IPS DF 6.9 (cell line): ENCODE measurements at regions not wholly inside any gene's neighbourhood (a gene's known extent, or its start where the extent isn't known, plus 50 kb on each side); places are given as distances from the start of the nearest gene placed in this dataset.
"Not testable (repeated sequence)": the region's sequence is repeated elsewhere in the genome, so short reads cannot be mapped to it uniquely, and the experiment has no call there.

Experiments
- DNase-seq: peaks from one replicate; pipeline ENCODE4 v3.0.0-alpha.2; 2013; ENCODE audit warnings: low read depth, low spot score
- H3K27ac ChIP-seq: one replicate; pipeline ENCODE4 v1.5.1; 2013; ENCODE audit warnings: low read length, control low read depth
- H3K27me3 ChIP-seq: 2 replicates; pipeline ENCODE4 v1.6.1; 2013; ENCODE audit warnings: mild to moderate bottlenecking, low read length; ENCODE audit not compliant: control insufficient read depth, insufficient read depth
- H3K36me3 ChIP-seq: 2 replicates; pipeline ENCODE4 v1.6.1; 2013; ENCODE audit warnings: low read length; ENCODE audit not compliant: control insufficient read depth, insufficient read depth
- H3K4me1 ChIP-seq: 2 replicates; pipeline ENCODE4 v1.6.1; 2013; ENCODE audit warnings: low read length; ENCODE audit not compliant: control insufficient read depth, insufficient read depth
- H3K4me3 ChIP-seq: 2 replicates; pipeline ENCODE4 v1.5.1; 2013; ENCODE audit warnings: mild to moderate bottlenecking, low read length
- H3K9me3 ChIP-seq: 2 replicates; pipeline ENCODE4 v1.6.1; 2013; ENCODE audit warnings: low read length, inconsistent platforms; ENCODE audit not compliant: control insufficient read depth, insufficient read depth
- WGBS: extraction: QIAGEN DNeasy Blood & Tissue Kit; methylation state at CpG from one replicate; pipeline ENCODE4 v1.1.7; 2013; ENCODE audit warnings: mixed read lengths, missing lambda C conversion rate; ENCODE audit not compliant: insufficient read length, insufficient coverage; 5-methylcytosine and 5-hydroxymethylcytosine counted together

DNA sequence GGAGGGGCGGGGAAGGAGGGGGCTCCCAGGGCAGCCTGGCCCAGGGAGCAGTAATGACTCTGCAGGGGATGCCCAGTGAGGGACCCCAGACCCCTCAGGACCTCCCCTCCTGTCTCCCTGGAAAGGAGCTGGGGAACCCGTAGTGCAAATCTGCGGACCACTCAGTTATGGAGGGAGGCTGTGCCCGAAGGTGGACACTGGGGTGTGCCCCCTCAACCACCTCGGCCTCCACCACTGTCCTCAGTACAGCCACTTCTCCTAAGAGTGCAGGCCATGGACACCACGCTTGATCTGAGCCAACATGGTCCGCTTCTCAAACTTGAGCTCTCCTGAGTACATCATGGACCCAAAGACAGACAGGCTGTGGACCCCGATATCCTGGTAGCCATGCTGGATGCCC, 378.2 kb upstream of the MAOA start:
- no peak overlapping the region for H3K27ac ChIP-seq
- no peak overlapping the region for H3K4me3 ChIP-seq
- no peaks in the 10 kb centered on the region for H3K27me3 ChIP-seq
- DNase-seq: no peak
- H3K9me3 ChIP-seq: no peaks in the 10 kb centered on the region
- no peaks in the 10 kb centered on the region for H3K36me3 ChIP-seq
- H3K4me1 ChIP-seq: no peaks in the 10 kb centered on the region
- WGBS: no CpG with 5 or more reads among the region's 8 CpGs

DNA sequence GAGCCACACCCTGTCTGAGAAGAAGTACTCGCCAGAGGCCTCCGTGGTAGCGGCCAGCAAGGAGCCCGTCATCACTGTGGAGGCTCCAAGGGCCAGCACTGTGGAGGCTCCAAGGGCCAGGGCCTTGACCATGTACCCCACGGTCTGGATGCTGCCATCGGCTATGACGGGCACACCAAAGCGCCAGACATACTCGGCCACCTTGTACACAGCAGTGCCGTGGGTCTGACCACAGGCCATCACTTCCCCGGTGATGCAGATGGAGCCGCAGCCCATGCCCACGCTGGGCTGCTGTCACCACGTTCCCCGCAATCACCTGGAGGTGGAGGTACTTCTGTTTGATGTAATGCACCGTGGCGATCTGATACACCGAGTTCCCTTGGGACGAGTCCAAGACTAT, 377.7 kb upstream of the MAOA start:
- no peak overlapping the region for H3K4me3 ChIP-seq
- WGBS: no CpG with 5 or more reads among the region's 19 CpGs
- H3K36me3 ChIP-seq: no peaks in the 10 kb centered on the region
- no peaks in the 10 kb centered on the region for H3K27me3 ChIP-seq
- no peak for DNase-seq
- no peaks in the 10 kb centered on the region for H3K4me1 ChIP-seq
- H3K9me3 ChIP-seq: no peaks in the 10 kb centered on the region
- H3K27ac ChIP-seq: no peak overlapping the region

DNA sequence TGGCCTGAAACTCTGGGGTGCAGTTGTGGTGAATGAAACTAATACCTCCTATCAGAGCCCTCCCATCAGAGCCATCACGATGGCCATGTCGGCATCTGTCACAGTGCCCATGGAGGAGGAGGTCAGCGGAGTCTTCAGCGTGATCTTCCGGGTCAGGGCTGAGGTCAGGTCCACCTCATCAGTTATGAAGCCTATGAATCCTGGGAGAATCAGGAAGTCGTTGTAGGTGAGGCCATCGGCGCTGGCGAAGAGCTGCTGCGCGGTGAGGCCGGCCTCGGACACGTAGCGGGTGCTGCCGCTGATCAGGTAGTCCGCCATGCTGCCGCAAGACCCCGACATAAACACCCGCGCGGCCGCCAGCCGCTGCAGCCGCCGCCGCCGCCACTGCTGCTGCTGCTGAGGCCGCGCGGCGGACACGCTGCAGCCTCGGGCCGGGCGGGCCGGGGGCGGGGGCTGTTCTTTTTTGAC, 376.7 kb upstream of the MAOA start:
- Histone ChIP-seq H3K9me3 (no peaks in the 10 kb centered on the region), H3K27ac (no peak overlapping the region), H3K4me3 (no peak overlapping the region), H3K36me3 (no peaks in the 10 kb centered on the region), H3K4me1 (no peaks in the 10 kb centered on the region), H3K27me3 (no peaks in the 10 kb centered on the region)
- DNase-seq: no peak
- no CpG with 5 or more reads among the region's 38 CpGs for WGBS

DNA sequence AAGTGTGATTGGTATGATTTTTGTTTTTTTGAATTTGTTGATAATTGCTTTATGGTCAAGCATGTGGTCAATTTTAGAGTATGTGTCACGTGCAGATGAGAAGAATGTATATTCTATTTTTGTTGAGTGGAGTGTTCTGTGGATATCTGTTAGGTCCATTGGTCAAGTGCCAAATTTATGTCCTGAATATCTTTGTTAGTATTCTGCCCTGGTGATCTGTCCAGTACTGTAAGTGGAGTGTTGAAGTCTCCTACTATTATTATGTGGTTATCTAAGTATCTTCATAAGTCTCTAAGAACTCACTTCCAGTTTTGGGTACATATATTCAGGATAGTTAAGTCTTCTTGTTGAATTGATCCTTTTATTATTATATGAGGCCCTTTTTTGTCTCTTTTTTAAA, 372.9 kb upstream of the MAOA start:
- H3K4me3 ChIP-seq: no peak overlapping the region
- H3K36me3 ChIP-seq: no peaks in the 10 kb centered on the region
- H3K27ac ChIP-seq: no peak overlapping the region
- no peaks in the 10 kb centered on the region for H3K4me1 ChIP-seq
- no CpG with 5 or more reads among the region's 1 CpG for WGBS
- H3K9me3 ChIP-seq: no peaks in the 10 kb centered on the region
- no peak for DNase-seq
- H3K27me3 ChIP-seq: no peaks in the 10 kb centered on the region

DNA sequence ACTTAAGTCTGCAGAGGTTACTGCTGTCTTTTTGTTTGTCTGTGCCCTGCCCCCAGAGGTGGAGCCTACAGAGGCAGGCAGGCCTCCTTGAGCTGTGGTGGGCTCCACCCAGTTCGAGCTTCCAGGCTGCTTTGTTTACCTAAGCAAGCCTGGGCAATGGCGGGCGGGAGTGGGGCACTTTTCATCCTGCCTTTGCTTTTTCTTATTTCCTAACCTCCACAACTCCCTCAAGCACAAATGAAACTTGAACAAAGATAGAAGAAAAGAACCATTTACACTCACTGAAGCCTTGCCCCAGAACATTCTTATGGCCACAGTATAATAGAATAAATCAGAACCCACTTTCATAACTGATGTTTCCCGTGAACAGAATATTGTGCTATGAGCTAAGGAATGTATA, 344.5 kb upstream of the MAOA start:
- DNase-seq, H3K27me3 ChIP-seq, H3K4me1 ChIP-seq, H3K36me3 ChIP-seq, H3K27ac ChIP-seq, H3K9me3 ChIP-seq, H3K4me3 ChIP-seq: not testable (repeated sequence)
- no CpG with 5 or more reads among the region's 4 CpGs for WGBS

DNA sequence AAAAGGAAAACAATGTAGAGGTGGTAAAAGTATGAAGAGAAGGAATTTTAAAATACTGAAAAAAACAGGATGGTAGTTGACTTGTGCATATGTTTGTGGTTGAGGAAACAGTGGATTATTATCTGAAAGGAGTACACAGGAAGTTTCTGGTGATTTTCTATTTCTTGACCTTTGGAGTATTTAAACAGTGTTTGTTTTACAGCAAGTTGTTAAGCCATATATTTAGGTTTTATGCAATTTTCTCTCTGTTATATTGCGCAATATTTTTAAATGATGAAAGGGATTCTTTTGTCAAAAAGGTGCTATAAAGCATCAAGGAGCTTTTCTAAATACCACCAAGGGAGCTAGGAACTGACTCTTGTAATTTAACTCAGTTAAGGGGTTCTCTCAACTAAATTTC, 343.1 kb upstream of the MAOA start:
- Histone ChIP-seq H3K27ac (no peak overlapping the region), H3K27me3 (no peaks in the 10 kb centered on the region)
- WGBS: no CpG with 5 or more reads among the region's 1 CpG

DNA sequence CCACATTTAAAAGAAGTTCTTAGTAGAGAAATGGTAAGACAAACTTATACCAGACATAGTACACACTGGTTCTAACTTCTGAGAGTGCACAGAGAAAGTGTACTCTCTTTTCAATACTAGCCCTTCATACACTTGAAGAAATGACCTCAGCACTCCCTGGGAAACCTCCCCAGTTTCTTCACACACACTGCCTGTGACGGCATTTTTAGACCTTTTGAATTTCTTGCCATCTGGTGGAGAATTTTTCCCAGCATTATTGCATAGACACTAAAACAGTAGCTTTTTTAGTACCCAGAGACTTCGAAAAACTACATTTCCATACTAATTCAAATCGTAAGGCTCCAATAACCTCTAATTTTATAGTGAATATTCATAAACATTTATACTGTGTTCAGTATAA, 341.6 kb upstream of the MAOA start:
- DNase-seq: no peak
- Histone ChIP-seq H3K4me3 (no peak overlapping the region), H3K27ac (no peak overlapping the region), H3K9me3 (no peaks in the 10 kb centered on the region), H3K36me3 (no peaks in the 10 kb centered on the region), H3K4me1 (no peaks in the 10 kb centered on the region), H3K27me3 (no peaks in the 10 kb centered on the region)
- 100% methylated on average over 1 of the region's 3 CpGs for WGBS

More for the DNA sequence above, 343.1 kb upstream of the MAOA start:
- H3K4me3 ChIP-seq: no peak overlapping the region
- no peaks in the 10 kb centered on the region for H3K9me3 ChIP-seq
- H3K36me3 ChIP-seq: no peaks in the 10 kb centered on the region
- H3K4me1 ChIP-seq: no peaks in the 10 kb centered on the region
- DNase-seq: no peak

DNA sequence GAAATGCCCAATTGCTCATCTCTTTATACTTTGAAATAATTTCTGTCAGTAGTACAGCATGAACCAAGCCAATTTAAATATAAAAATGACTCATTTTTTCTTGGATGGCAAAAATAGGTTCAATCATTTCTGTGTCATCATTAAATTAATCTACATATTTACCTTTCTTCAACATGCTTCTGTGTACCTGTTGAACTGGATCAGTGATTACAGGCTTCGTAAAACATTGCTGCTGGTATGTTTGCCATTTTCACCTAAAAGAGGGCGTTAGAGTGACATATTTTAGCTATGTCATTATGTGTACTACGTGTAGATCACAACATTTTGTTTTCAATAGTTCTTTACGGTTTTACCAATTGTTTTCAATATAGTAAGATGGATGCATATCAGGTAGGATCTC, 340.5 kb upstream of the MAOA start:
- H3K9me3 ChIP-seq: no peaks in the 10 kb centered on the region
- no peaks in the 10 kb centered on the region for H3K27me3 ChIP-seq
- no peaks in the 10 kb centered on the region for H3K36me3 ChIP-seq
- H3K4me1 ChIP-seq: no peaks in the 10 kb centered on the region
- WGBS: no CpG with 5 or more reads among the region's 4 CpGs
- no peak for DNase-seq
- no peak overlapping the region for H3K4me3 ChIP-seq
- H3K27ac ChIP-seq: no peak overlapping the region

DNA sequence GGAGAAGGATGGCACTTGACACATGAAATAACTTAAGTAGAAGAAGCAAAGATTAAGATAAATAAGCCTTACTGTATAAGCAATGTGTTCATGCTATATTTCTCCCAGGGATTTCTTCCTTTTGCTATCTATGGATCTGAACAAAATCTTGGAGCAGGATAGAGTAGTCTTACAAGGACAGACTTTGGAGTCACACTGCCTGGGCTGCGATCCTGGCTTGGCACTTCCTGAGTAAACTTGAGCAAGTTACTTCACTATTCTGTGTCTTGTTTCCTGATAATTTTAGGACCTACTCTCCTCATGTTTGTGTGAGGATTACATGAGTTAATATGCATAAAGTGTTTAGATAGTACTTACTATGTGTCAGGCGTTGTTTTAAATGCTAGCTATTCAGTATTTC, 340.0 kb upstream of the MAOA start:
- DNase-seq: no peak
- WGBS: no CpG with 5 or more reads among the region's 2 CpGs
- Histone ChIP-seq H3K4me1 (no peaks in the 10 kb centered on the region), H3K27me3 (no peaks in the 10 kb centered on the region), H3K9me3 (no peaks in the 10 kb centered on the region), H3K27ac (no peak overlapping the region), H3K36me3 (no peaks in the 10 kb centered on the region), H3K4me3 (no peak overlapping the region)

DNA sequence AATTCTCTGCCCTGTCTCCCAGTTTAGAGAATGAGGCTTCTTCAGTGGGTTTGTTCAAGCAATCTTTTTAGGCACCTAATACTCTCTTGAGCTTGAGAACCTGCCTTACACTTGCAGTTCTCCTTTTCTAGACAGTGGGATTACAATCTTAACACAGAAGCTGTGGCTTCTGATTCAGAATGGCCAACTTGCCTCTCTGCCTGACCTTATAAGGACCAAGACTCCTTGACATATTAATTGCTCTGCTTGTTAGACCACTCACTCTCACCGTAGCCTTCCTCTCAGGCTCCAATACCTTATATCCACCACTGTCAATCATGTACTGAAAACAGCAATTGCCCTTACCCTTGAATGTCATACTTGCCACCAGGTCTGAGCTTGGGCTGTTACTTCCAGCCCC, 338.7 kb upstream of the MAOA start:
- Histone ChIP-seq H3K36me3 (no peaks in the 10 kb centered on the region), H3K9me3 (no peaks in the 10 kb centered on the region), H3K4me1 (no peaks in the 10 kb centered on the region), H3K4me3 (no peak overlapping the region), H3K27ac (no peak overlapping the region), H3K27me3 (no peaks in the 10 kb centered on the region)
- WGBS: no CpG with 5 or more reads among the region's 1 CpG
- DNase-seq: no peak

DNA sequence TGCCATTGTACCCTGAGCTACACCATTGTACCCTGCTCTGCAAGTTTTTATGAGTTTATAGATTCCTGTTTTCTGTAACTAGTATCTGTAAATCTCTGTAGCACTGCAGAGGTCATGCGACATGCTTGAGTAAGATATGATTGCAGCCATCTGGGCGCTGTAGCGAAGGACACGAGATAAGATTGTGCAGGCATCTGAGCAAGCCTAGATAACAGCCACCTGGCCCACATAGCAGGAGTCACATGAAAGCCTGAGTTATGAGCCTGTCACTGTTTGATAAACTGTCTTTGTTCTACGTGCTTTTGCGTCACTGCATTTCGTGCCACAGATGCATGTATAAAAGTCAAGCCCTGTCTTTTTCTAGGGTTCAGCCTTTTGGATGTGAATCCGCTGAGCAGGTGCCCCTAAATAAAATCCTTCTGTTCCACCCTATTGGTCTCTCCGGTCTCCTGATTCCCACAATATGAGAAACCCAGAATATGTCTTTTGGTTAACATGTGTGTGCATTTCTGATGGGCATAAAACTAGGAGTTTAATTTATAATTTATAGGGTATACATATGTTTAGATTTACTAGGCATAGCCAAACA, 327.6 kb upstream of the MAOA start:
- H3K9me3 ChIP-seq: no peaks in the 10 kb centered on the region; the same call in 1 of the 2 replicates
- H3K4me1 ChIP-seq: no peaks in the 10 kb centered on the region
- DNase-seq: no peak
- H3K27me3 ChIP-seq: no peaks in the 10 kb centered on the region
- H3K36me3 ChIP-seq: no peaks in the 10 kb centered on the region
- H3K27ac ChIP-seq: no peak overlapping the region
- no peak overlapping the region for H3K4me3 ChIP-seq
- WGBS: no CpG with 5 or more reads among the region's 9 CpGs
